Spleen (tissue), 7 donors: ENCODE measurements at regions not wholly inside any gene's neighbourhood (a gene's known extent, or its start where the extent isn't known, plus 50 kb on each side); places are given as distances from the start of the nearest gene placed in this dataset.

Experiments
- CTCF ChIP-seq, 11 experiments: fragments of 200-600 bp in 7 of 11; fragments of 450-650 bp in 4 of 11; sonication (generic) in 4 of 11; IDR thresholded peaks in 8 of 11; conservative IDR thresholded peaks in 3 of 11; 1 replicate in 7 of 11; 2 replicates in 4 of 11; pipeline versions ENCODE4 v1.4.0 to v1.8.0; 2016 to 2021; ENCODE audit warnings: antibody characterized with exemption in 11 of 11, inconsistent platforms in 4 of 11, mild to moderate bottlenecking in 1 of 11
- POLR2A ChIP-seq, 3 donors: fragments of 450-650 bp; IDR thresholded peaks; one replicate each; pipeline ENCODE4 v1.5.1; 2017; ENCODE audit warnings: antibody characterized with exemption in 3 of 3, mild to moderate bottlenecking in 1 of 3
- POLR2AphosphoS5 ChIP-seq, 3 donors: sonication (generic); formaldehyde crosslinking; IDR thresholded peaks; one replicate each; pipeline ENCODE4 v1.5.1; 2017; ENCODE audit warnings: antibody characterized with exemption in 3 of 3
- donor health status: DM: no; HTN: no; CAD: no; lungs with moderate emphysema.
- donor health status: DM: no; HTN: no; CAD: no.
- donor health status: DM: no; HTN: no; CAD: no.

- TF ChIP-seq CTCF (IDR thresholded peaks at IDR 0.05 in 8 of 11, conservative IDR thresholded peaks at IDR 0.05 in 3 of 11), result no peak
- TF ChIP-seq POLR2AphosphoS5 (IDR thresholded peaks at IDR 0.05), result no peak
- no peak for TF ChIP-seq POLR2A (IDR thresholded peaks at IDR 0.05)
These were observed 165.7 kb downstream of the TMX3 start for GRCh38 chr18:68548904-68549870.
